GM12878 (cell line): ENCODE measurements at regions not wholly inside any gene's neighbourhood (a gene's known extent, or its start where the extent isn't known, plus 50 kb on each side); places are given as distances from the start of the nearest gene placed in this dataset.

Source experiments
- ATAC-seq: fragments of 200-7000 bp; cut with Tn5 transposase; 3 replicates; pipeline ENCODE4 v1.9.1; 2020; ENCODE audit warnings: mild to moderate bottlenecking, moderate library complexity
- BruUV-seq: library from RNA; stranded (reverse); fragments of 400-500 nt; replicated peaks from 2 replicates; lab custom pipeline; 2021; lab: Mats Ljungman, UMichigan
- CTCF ChIA-PET: fragments of 300-600 bp; sonication (Branson Sonifier 250); formaldehyde crosslinking; extraction: SDS; loops from one replicate; lab custom pipeline; 2021; ENCODE audit warnings: inconsistent platforms; lab: Yijun Ruan, JAX
- POLR2A ChIA-PET: fragments of 350-600 bp; formaldehyde crosslinking; extraction: SDS; loops from one replicate; lab custom pipeline; 2021; ENCODE audit warnings: inconsistent platforms; lab: Charles Lee
- RAD21 ChIA-PET: fragments of 300-600 bp; sonication (Branson Sonifier 250); formaldehyde crosslinking; loops from one replicate; lab custom pipeline; 2023; ENCODE audit warnings: antibody characterized with exemption; ENCODE audit not compliant: unreplicated experiment; lab: Charles Lee
- SMC1A ChIA-PET: fragments of 300-600 bp; sonication (Branson Sonifier 250); formaldehyde crosslinking; loops from one replicate; lab custom pipeline; 2023; ENCODE audit not compliant: unreplicated experiment, uncharacterized antibody; lab: Charles Lee
- DNase-seq: peaks from one replicate; pipeline ENCODE4 v3.0.0-alpha.2; 2011; ENCODE audit warnings: low read depth, low spot score
- FAIRE-seq: peaks from 3 replicates; lab custom pipeline; 2011; peaks lifted over from hg19 to GRCh38; lab: Jason Lieb, UNC
- H2AFZ ChIP-seq: 2 replicates; pipeline ENCODE4 v1.6.0; 2011; ENCODE audit warnings: low read depth, low read length, control low read depth; ENCODE audit not compliant: control insufficient read depth
- H3K27ac ChIP-seq: 2 replicates; pipeline ENCODE4 v1.5.1; 2011; ENCODE audit warnings: control low read depth; ENCODE audit not compliant: control insufficient read depth, insufficient read depth
- H3K27me3 ChIP-seq, 2 experiments: replicated peaks in 1 of 2; 2 replicates each; pipeline versions ENCODE4 v1.6.0 to v1.6.1; 2011; ENCODE audit warnings: low read length in 1 of 2; ENCODE audit not compliant: control insufficient read depth in 2 of 2, insufficient read depth in 2 of 2
- H3K36me3 ChIP-seq, 2 experiments: 2 replicates each; pipeline ENCODE4 v1.5.1; 2011; ENCODE audit warnings: low read length in 1 of 2; ENCODE audit not compliant: control insufficient read depth in 2 of 2, insufficient read depth in 2 of 2
- H3K4me1 ChIP-seq: 2 replicates; pipeline ENCODE4 v1.6.1; 2011; ENCODE audit warnings: mild to moderate bottlenecking, low read length, moderate library complexity, mixed read lengths; ENCODE audit not compliant: control insufficient read depth, insufficient read depth
- H3K4me2 ChIP-seq: 2 replicates; pipeline ENCODE4 v1.6.0; 2011; ENCODE audit warnings: control low read depth; ENCODE audit not compliant: control insufficient read depth, insufficient read depth
- H3K4me3 ChIP-seq: fragments of 200-600 bp; sonication (generic); 2 replicates; pipeline ENCODE4 v1.5.1; 2016
- H3K79me2 ChIP-seq: 2 replicates; pipeline ENCODE4 v1.6.0; 2011; ENCODE audit warnings: low read length; ENCODE audit not compliant: control insufficient read depth, insufficient read depth
- H3K9ac ChIP-seq: 2 replicates; pipeline ENCODE4 v1.8.0; 2011; ENCODE audit warnings: low read length, control low read depth, mixed read lengths; ENCODE audit not compliant: control insufficient read depth, insufficient read depth
- H3K9me3 ChIP-seq: replicated peaks from 3 replicates; pipeline ENCODE4 v1.5.1; 2011; ENCODE audit warnings: mild to moderate bottlenecking, low read length; ENCODE audit not compliant: control insufficient read depth, insufficient read depth
- H4K20me1 ChIP-seq: 2 replicates; pipeline ENCODE4 v1.6.0; 2011; ENCODE audit not compliant: control insufficient read depth, insufficient read depth
- CEBPB ChIP-seq, 2 experiments: fragments of 150-350 bp in 1 of 2; IDR thresholded peaks; 2 replicates each; pipeline ENCODE4 v1.6.1; 2012 to 2014; ENCODE audit warnings: low read depth in 2 of 2, low read length in 2 of 2, borderline replicate concordance in 1 of 2, inconsistent platforms in 1 of 2
- ESRRA ChIP-seq: IDR thresholded peaks from 2 replicates; pipeline ENCODE4 v1.6.1; 2012; ENCODE audit warnings: mild to moderate bottlenecking, low read length, improper control_type of control experiment
- FOS ChIP-seq: IDR thresholded peaks from 3 replicates; pipeline ENCODE4 v1.6.1; 2011; ENCODE audit warnings: borderline replicate concordance; ENCODE audit not compliant: insufficient read length; ENCODE audit errors: extremely low read depth
- JUND ChIP-seq: IDR thresholded peaks from 2 replicates; pipeline ENCODE4 v1.6.1; 2012; ENCODE audit warnings: low read depth, mild to moderate bottlenecking, low read length, improper control_type of control experiment, moderate library complexity
- LARP7 ChIP-seq: fragments of 450-650 bp; IDR thresholded peaks from 2 replicates; pipeline ENCODE4 v1.6.1; 2017; ENCODE audit warnings: mild to moderate bottlenecking
- NR2F1 ChIP-seq: fragments of 450-650 bp; conservative IDR thresholded peaks from 2 replicates; pipeline ENCODE4 v1.6.1; 2017; ENCODE audit warnings: mild to moderate bottlenecking
- POLR2AphosphoS2 ChIP-seq: IDR thresholded peaks from 2 replicates; pipeline ENCODE4 v1.6.1; 2011; ENCODE audit warnings: low read depth, mild to moderate bottlenecking, low read length, improper control_type of control experiment, moderate library complexity
- PRDM15 ChIP-seq: fragments of 450-650 bp; formaldehyde crosslinking; IDR thresholded peaks from 2 replicates; pipeline ENCODE4 v1.4.0; 2020; ENCODE audit warnings: mild to moderate bottlenecking, moderate library complexity
- RELA ChIP-seq: fragments of 450-650 bp; IDR thresholded peaks from 2 replicates; pipeline ENCODE4 v1.8.0; 2014; ENCODE audit warnings: borderline replicate concordance; ENCODE audit not compliant: partially characterized antibody
- SPI1 ChIP-seq: IDR thresholded peaks from 2 replicates; pipeline ENCODE4 v1.6.1; 2011; ENCODE audit warnings: low read depth, mild to moderate bottlenecking, low read length, moderate library complexity, borderline replicate concordance; ENCODE audit not compliant: insufficient read depth
- WRNIP1 ChIP-seq: IDR thresholded peaks from 2 replicates; pipeline ENCODE4 v1.6.1; 2011; ENCODE audit warnings: low read depth, low read length, improper control_type of control experiment, borderline replicate concordance
- YBX1 ChIP-seq: fragments of 450-650 bp; IDR thresholded peaks from 2 replicates; pipeline ENCODE4 v1.6.1; 2016; ENCODE audit warnings: antibody characterized with exemption
- YY1 ChIP-seq: IDR thresholded peaks from 2 replicates; pipeline ENCODE4 v1.6.1; 2011; ENCODE audit warnings: low read depth, mild to moderate bottlenecking, low read length
- ZNF687 ChIP-seq: fragments of 450-650 bp; IDR thresholded peaks from 2 replicates; pipeline ENCODE4 v1.6.1; 2017; ENCODE audit warnings: mild to moderate bottlenecking, moderate library complexity
- ZSCAN29 ChIP-seq: fragments of 450-650 bp; IDR thresholded peaks from 2 replicates; pipeline ENCODE4 v1.6.1; 2017; ENCODE audit warnings: mild to moderate bottlenecking, moderate library complexity
- WGBS: methylation state at CpG from one replicate; pipeline ENCODE4 v1.1.6; 2016; ENCODE audit warnings: low lambda C conversion rate; ENCODE audit not compliant: insufficient replicate concordance, insufficient coverage; ENCODE audit errors: missing lambda C conversion rate; 5-methylcytosine and 5-hydroxymethylcytosine counted together
- in situ Hi-C: fragments of 300-500 bp; cut with MboI; formaldehyde crosslinking; loops from 9 replicates; pipeline ENCODE4 v1.14.3; 2018; ENCODE audit warnings: mixed read lengths
- intact Hi-C: fragments of 100-400 bp; cut with micrococcal nuclease; formaldehyde crosslinking; loops from one replicate; pipeline ENCODE4 v1.14.2; 2022; ENCODE audit not compliant: unreplicated experiment

- ATAC-seq (no peak), DNase-seq (no peak), FAIRE-seq (no peak)
- Histone ChIP-seq H3K9ac (no peak overlapping the region), H3K79me2 (no peaks in the 10 kb centered on the region), H3K9me3 (no peaks in the 10 kb centered on the region), H3K4me1 (no peaks in the 10 kb centered on the region), H3K27ac (no peak overlapping the region), H3K36me3 (no peaks in the 10 kb centered on the region), H3K4me3 (no peak overlapping the region), H3K4me2 (no peak overlapping the region), H2AFZ (no peak overlapping the region), H3K27me3 (no peaks in the 10 kb centered on the region; a peak in 1 of 4 replicates), H4K20me1 (no peaks in the 10 kb centered on the region)
- in situ Hi-C loops: no loop called here
- CTCF ChIA-PET: interaction anchor here (0.6 to 1.4 kb wide), 6 partner anchors 9 to 1225 kb away, joined by 3 to 4 read pairs (median 3); no protein-coding TSS in a partner anchor
- intact Hi-C loops: loop anchor here (2.0 to 5.0 kb wide), 3 partner anchors 633 to 1225 kb away; no protein-coding TSS in a partner anchor
- 24% methylated on average over 9 of the region's 9 CpGs for WGBS
- SMC1A ChIA-PET: interaction anchor here (0.6 to 1.2 kb wide), 3 partner anchors 9 to 624 kb away, joined by 3 to 6 read pairs (median 4); no protein-coding TSS in a partner anchor
- no TSS peak for BruUV-seq
- RAD21 ChIA-PET: interaction anchor here (0.7 kb wide), 1 partner anchor 634 kb away, joined by 3 read pairs; no protein-coding TSS in a partner anchor
- POLR2A ChIA-PET: no interaction called here
- no peak for TF ChIP-seq POLR2AphosphoS2
- TF ChIP-seq RELA: no peak
- no peak for TF ChIP-seq FOS
- no peak for TF ChIP-seq WRNIP1
- no peak for TF ChIP-seq SPI1
- TF ChIP-seq PRDM15 (CRISPR knock-in tag): no peak
- TF ChIP-seq LARP7: no peak
- TF ChIP-seq NR2F1: no peak
- no peak for TF ChIP-seq YBX1
- no peak for TF ChIP-seq ZNF687
- no peak for TF ChIP-seq ZSCAN29
- TF ChIP-seq CEBPB (IDR thresholded peaks at IDR 0.05; ENCODE audit: borderline replicate concordance in 1 of 2, low read depth in 2 of 2, low read length in 2 of 2): no peak
- TF ChIP-seq JUND: no peak
- no peak for TF ChIP-seq ESRRA
- no peak for TF ChIP-seq YY1
Observed at GRCh38 chr3:117995842-117996437, 1038.7 kb downstream of the IGSF11 start.
